Neural progenitor cell (in vitro differentiated cells): ENCODE measurements at regions not wholly inside any gene's neighbourhood (a gene's known extent, or its start where the extent isn't known, plus 50 kb on each side); places are given as distances from the start of the nearest gene placed in this dataset.

Source experiments
- DNase-seq: peaks from one replicate; pipeline ENCODE4 v3.0.0-alpha.2; 2016; ENCODE audit warnings: low spot score
- H2AFZ ChIP-seq: fragments of 200-600 bp; sonication (generic); replicated peaks from 2 replicates; pipeline ENCODE4 v1.6.1; 2016; ENCODE audit warnings: antibody characterized with exemption
- H3F3A ChIP-seq: fragments of 200-600 bp; sonication (generic); 2 replicates; pipeline ENCODE4 v1.6.1; 2016; ENCODE audit warnings: antibody characterized with exemption, low read depth
- H3K27ac ChIP-seq: fragments of 200-600 bp; sonication (generic); 2 replicates; pipeline ENCODE4 v1.5.1; 2016; ENCODE audit warnings: mild to moderate bottlenecking
- H3K27me3 ChIP-seq: fragments of 200-600 bp; sonication (generic); 2 replicates; pipeline ENCODE4 v1.6.1; 2016; ENCODE audit warnings: mild to moderate bottlenecking, moderate library complexity
- H3K36me3 ChIP-seq: fragments of 200-600 bp; sonication (generic); 2 replicates; pipeline ENCODE4 v1.5.1; 2016
- H3K4me1 ChIP-seq: fragments of 200-600 bp; sonication (generic); 2 replicates; pipeline ENCODE4 v1.6.1; 2016; ENCODE audit warnings: mixed run types
- H3K4me2 ChIP-seq: fragments of 200-600 bp; sonication (generic); 2 replicates; pipeline ENCODE4 v1.6.1; 2016
- H3K4me3 ChIP-seq: fragments of 200-600 bp; sonication (generic); 2 replicates; pipeline ENCODE4 v1.5.1; 2016
- H3K79me2 ChIP-seq: fragments of 200-600 bp; sonication (generic); 2 replicates; pipeline ENCODE4 v1.6.1; 2016; ENCODE audit warnings: low read depth
- H3K9ac ChIP-seq: fragments of 200-600 bp; sonication (generic); 2 replicates; pipeline ENCODE4 v1.6.1; 2016
- H3K9me3 ChIP-seq: fragments of 200-600 bp; sonication (generic); 2 replicates; pipeline ENCODE4 v1.5.1; 2016; ENCODE audit warnings: low read depth
- H4K20me1 ChIP-seq: fragments of 200-600 bp; sonication (generic); 2 replicates; pipeline ENCODE4 v1.6.1; 2016; ENCODE audit warnings: low read depth
- H3K27ac Mint-ChIP-seq: 3 replicates; pipeline ENCODE4 v1.8.0; 2021; ENCODE audit warnings: mixed read lengths
- H3K27me3 Mint-ChIP-seq: 2 replicates; pipeline ENCODE4 v1.8.0; 2022; ENCODE audit warnings: low read depth, mild to moderate bottlenecking, inconsistent platforms, moderate library complexity, mixed read lengths; ENCODE audit not compliant: insufficient read depth
- H3K36me3 Mint-ChIP-seq: 3 replicates; pipeline ENCODE4 v1.8.0; 2021; ENCODE audit warnings: mixed read lengths
- H3K4me1 Mint-ChIP-seq: 3 replicates; pipeline ENCODE4 v1.8.0; 2021; ENCODE audit warnings: mixed read lengths
- H3K4me3 Mint-ChIP-seq: 3 replicates; pipeline ENCODE4 v1.8.0; 2021; ENCODE audit warnings: mild to moderate bottlenecking, moderate library complexity, mixed read lengths
- H3K9me3 Mint-ChIP-seq: 3 replicates; pipeline ENCODE4 v1.8.0; 2020; ENCODE audit warnings: mixed read lengths
- CTCF ChIP-seq: fragments of 200-600 bp; sonication (generic); IDR thresholded peaks from 2 replicates; pipeline ENCODE4 v1.5.1; 2017; ENCODE audit warnings: antibody characterized with exemption, mild to moderate bottlenecking
- EZH2 ChIP-seq: fragments of 200-600 bp; sonication (generic); IDR thresholded peaks from 2 replicates; pipeline ENCODE4 v1.6.1; 2017; ENCODE audit warnings: antibody characterized with exemption, mild to moderate bottlenecking, moderate library complexity
- EZH2phosphoT487 ChIP-seq: fragments of 200-600 bp; sonication (generic); IDR thresholded peaks from 2 replicates; pipeline ENCODE4 v1.6.1; 2017; ENCODE audit warnings: antibody characterized with exemption

GRCh38 chr16:73877150-73877549 lies 419.5 kb upstream of the PSMD7 start:
- no peak overlapping the region for H3K4me3 ChIP-seq
- no peak overlapping the region for H3K4me3 Mint-ChIP-seq
- no peak overlapping the region for H3K27ac ChIP-seq
- H3K79me2 ChIP-seq = no peaks in the 10 kb centered on the region
- no peaks in the 10 kb centered on the region for H3K9me3 Mint-ChIP-seq
- H3K9ac ChIP-seq = no peak overlapping the region
- H3K9me3 ChIP-seq = no peaks in the 10 kb centered on the region
- no peak overlapping the region for H3K27ac Mint-ChIP-seq
- H3F3A ChIP-seq = no peaks in the 10 kb centered on the region
- no peaks in the 10 kb centered on the region for H3K36me3 Mint-ChIP-seq
- H3K4me1 Mint-ChIP-seq = peaks cover 52% of the 10 kb centered on the region
- H3K36me3 ChIP-seq = no peaks in the 10 kb centered on the region
- no peaks in the 10 kb centered on the region for H3K27me3 ChIP-seq
- no peaks in the 10 kb centered on the region for H3K27me3 Mint-ChIP-seq
- DNase-seq = no peak
- TF ChIP-seq CTCF (no peak), EZH2 (no peak), EZH2phosphoT487 (no peak)
- H2AFZ ChIP-seq = no peak overlapping the region
- H3K4me1 ChIP-seq = no peaks in the 10 kb centered on the region
- no peak overlapping the region for H3K4me2 ChIP-seq
- no peaks in the 10 kb centered on the region for H4K20me1 ChIP-seq

- H3K27ac Mint-ChIP-seq = no peak overlapping the region
- H3K9me3 Mint-ChIP-seq = no peaks in the 10 kb centered on the region
- Histone ChIP-seq H3K4me3 (no peak overlapping the region), H3K9ac (no peak overlapping the region), H3K27ac (no peak overlapping the region), H3K36me3 (no peaks in the 10 kb centered on the region), H3K4me2 (no peak overlapping the region), H3K27me3 (no peaks in the 10 kb centered on the region), H4K20me1 (no peaks in the 10 kb centered on the region), H2AFZ (peak overlapping the region; percentile 85), H3K79me2 (no peaks in the 10 kb centered on the region), H3K4me1 (no peaks in the 10 kb centered on the region), H3F3A (no peaks in the 10 kb centered on the region), H3K9me3 (no peaks in the 10 kb centered on the region)
- no peaks in the 10 kb centered on the region for H3K27me3 Mint-ChIP-seq
- H3K36me3 Mint-ChIP-seq = no peaks in the 10 kb centered on the region
- TF ChIP-seq EZH2phosphoT487 (no peak), EZH2 (no peak), CTCF (no peak)
- no peak overlapping the region for H3K4me3 Mint-ChIP-seq
- H3K4me1 Mint-ChIP-seq = peaks cover 42% of the 10 kb centered on the region
- DNase-seq = no peak
Observed at GRCh38 chr16:73875996-73876690, 420.5 kb upstream of the PSMD7 start.

- H3K27ac ChIP-seq = no peak overlapping the region
- Mint-ChIP-seq H3K36me3 (no peaks in the 10 kb centered on the region), H3K9me3 (no peaks in the 10 kb centered on the region), H3K27ac (no peak overlapping the region), H3K4me1 (peaks cover 24% of the 10 kb centered on the region), H3K27me3 (no peaks in the 10 kb centered on the region), H3K4me3 (no peak overlapping the region)
- no peak for TF ChIP-seq EZH2
- no peaks in the 10 kb centered on the region for H3K79me2 ChIP-seq
- H3K4me3 ChIP-seq = no peak overlapping the region
- H3K36me3 ChIP-seq = no peaks in the 10 kb centered on the region
- H3K9ac ChIP-seq = no peak overlapping the region
- no peaks in the 10 kb centered on the region for H4K20me1 ChIP-seq
- no peaks in the 10 kb centered on the region for H3K4me1 ChIP-seq
- no peak for DNase-seq
- no peak overlapping the region for H2AFZ ChIP-seq
- H3K27me3 ChIP-seq = no peaks in the 10 kb centered on the region
- no peaks in the 10 kb centered on the region for H3K9me3 ChIP-seq
- H3F3A ChIP-seq = no peaks in the 10 kb centered on the region
- H3K4me2 ChIP-seq = no peak overlapping the region
Observed at GRCh38 chr16:73874324-73874723, 422.3 kb upstream of the PSMD7 start.

GRCh38 chr16:73873643-73874042 lies 423.0 kb upstream of the PSMD7 start:
- Histone ChIP-seq H2AFZ (no peak overlapping the region), H3K36me3 (no peaks in the 10 kb centered on the region), H3K4me2 (no peak overlapping the region), H3K27ac (no peak overlapping the region), H3F3A (no peaks in the 10 kb centered on the region), H3K9me3 (no peaks in the 10 kb centered on the region), H3K4me1 (no peaks in the 10 kb centered on the region), H3K79me2 (no peaks in the 10 kb centered on the region), H4K20me1 (no peaks in the 10 kb centered on the region), H3K9ac (no peak overlapping the region), H3K27me3 (no peaks in the 10 kb centered on the region), H3K4me3 (no peak overlapping the region)
- TF ChIP-seq EZH2phosphoT487 = no peak
- no peak for TF ChIP-seq EZH2
- TF ChIP-seq CTCF = no peak
- Mint-ChIP-seq H3K4me1 (peaks cover 23% of the 10 kb centered on the region), H3K36me3 (no peaks in the 10 kb centered on the region), H3K27me3 (no peaks in the 10 kb centered on the region), H3K9me3 (no peaks in the 10 kb centered on the region), H3K4me3 (no peak overlapping the region), H3K27ac (no peak overlapping the region)
- no peak for DNase-seq
